Kasumi-1 (cell line): ENCODE measurements at regions not wholly inside any gene's neighbourhood (a gene's known extent, or its start where the extent isn't known, plus 50 kb on each side); places are given as distances from the start of the nearest gene placed in this dataset.

ENCODE experiments used
- DNase-seq, 2 experiments: peaks; one replicate each; lab custom pipeline; 2025; lab: John Stamatoyannopoulos, UW

DNA sequence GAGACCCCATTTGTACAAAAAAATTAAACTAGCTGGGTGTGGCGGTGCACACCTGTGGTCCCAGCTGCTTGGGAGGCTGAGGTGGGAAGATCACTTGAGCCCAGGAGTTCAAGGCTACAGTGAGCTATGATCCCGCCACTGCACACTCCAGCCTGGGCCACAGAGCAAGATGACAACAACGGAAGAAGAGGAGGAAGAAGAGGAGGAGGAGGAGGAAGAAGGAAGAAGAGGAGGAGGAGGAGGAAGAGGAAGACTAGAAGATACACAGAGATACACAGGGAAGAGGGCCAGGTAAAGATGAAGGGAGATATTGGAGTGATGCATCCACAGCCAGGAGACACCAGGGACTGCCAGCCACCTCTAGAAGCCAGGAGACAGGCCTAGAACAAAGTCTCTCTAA lies 75.7 kb upstream of the PTER start:
- DNase-seq: no peak

- no peak for DNase-seq
Observed at GRCh38 chr10:16363741-16364140, 73.1 kb upstream of the PTER start.

- DNase-seq: no peak
Observed at GRCh38 chr10:16367621-16368292, 69.1 kb upstream of the PTER start.

DNA sequence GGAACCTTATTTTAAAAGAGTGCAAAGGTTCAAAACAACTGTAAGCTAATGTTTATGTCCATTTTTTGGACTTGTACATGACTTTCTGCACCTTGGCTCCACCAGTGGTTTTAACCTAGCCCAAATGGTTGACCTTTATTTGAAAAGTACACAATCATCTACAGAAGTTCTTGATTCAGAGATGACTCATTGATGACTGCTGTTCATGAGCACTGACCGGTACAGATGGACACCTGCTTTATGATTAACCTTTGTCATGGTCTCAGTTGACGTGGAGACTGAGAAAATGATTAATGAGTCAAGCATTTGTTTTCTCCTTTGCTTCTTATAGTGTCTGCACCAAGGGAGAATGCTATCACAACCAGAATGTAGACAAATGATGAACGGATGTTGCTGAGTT lies 55.7 kb upstream of the PTER start:
- no peak for DNase-seq

DNA sequence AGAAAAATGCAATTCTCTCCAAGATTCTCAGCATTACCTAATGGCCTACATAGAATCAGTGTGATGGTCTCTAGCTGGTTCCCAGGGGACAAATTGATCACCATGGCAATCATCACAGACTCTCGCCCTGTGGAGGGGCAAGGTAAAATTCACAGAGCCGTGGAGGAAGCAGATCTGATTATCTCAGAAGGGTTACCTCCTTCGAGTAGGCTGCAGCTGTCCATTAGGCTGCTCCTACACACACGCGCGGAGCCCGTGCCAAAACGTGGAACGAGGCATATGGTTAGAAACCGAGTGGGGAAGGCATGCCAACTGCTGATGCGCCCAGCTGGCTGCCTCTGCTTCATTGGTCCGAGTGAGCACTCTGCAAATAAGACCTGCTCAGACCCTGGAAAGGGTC lies 52.8 kb upstream of the PTER start:
- no peak for DNase-seq

DNA sequence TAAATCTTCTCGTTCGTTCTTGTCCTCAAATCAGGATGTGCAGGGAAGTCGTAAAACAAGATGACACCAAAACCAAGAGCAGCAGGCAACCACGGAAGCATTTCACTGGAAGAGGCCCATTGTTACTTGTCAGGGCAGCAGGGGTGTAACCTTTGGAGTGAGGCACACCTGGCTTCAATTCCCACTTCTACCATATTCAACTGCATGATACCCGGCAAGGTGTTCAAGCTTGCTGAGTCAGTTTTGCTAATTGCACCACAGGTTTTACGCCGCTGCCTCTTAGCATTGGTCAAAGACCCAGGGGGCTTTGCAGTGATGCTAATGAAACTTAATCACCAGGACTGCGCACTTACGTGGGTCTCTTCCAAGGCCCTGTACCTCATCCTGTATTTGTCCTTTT lies 50.0 kb upstream of the PTER start:
- DNase-seq: no peak
